Ascending aorta (tissue), 2 donors: ENCODE measurements at regions not wholly inside any gene's neighbourhood (a gene's known extent, or its start where the extent isn't known, plus 50 kb on each side); places are given as distances from the start of the nearest gene placed in this dataset.

Experiments used
- DNase-seq, 2 donors: peaks; one replicate each; pipeline ENCODE4 v3.0.0-alpha.2; 2019; ENCODE audit warnings: low spot score in 2 of 2
- H3K27ac ChIP-seq, 2 donors: fragments of 200-600 bp; sonication (generic); one replicate each; pipeline ENCODE4 v1.5.1; 2016 to 2017; ENCODE audit warnings: mild to moderate bottlenecking in 1 of 2
- H3K27me3 ChIP-seq: fragments of 200-600 bp; sonication (generic); one replicate; pipeline ENCODE4 v1.5.1; 2017
- H3K36me3 ChIP-seq, 2 donors: fragments of 200-600 bp; sonication (generic); one replicate each; pipeline ENCODE4 v1.5.1; 2016
- H3K4me1 ChIP-seq, 2 donors: fragments of 200-600 bp; sonication (generic); one replicate each; pipeline ENCODE4 v1.5.1; 2016 to 2017; ENCODE audit warnings: mild to moderate bottlenecking in 1 of 2
- H3K4me3 ChIP-seq, 2 donors: fragments of 200-600 bp; sonication (generic); one replicate each; pipeline ENCODE4 v1.5.1; 2016 to 2017; ENCODE audit warnings: mild to moderate bottlenecking in 1 of 2
- H3K9me3 ChIP-seq, 2 donors: fragments of 200-600 bp; sonication (generic); one replicate each; pipeline ENCODE4 v1.5.1; 2016
- intact Hi-C: fragments of 100-400 bp; cut with DNase I; formaldehyde crosslinking; loops from one replicate; pipeline ENCODE4 v1.15.1; 2023
- TF ChIP-seq, protein P1 (sequence below), 3 experiments: fragments of 200-600 bp in 2 of 3; fragments of 450-650 bp in 1 of 3; sonication (generic) in 2 of 3; IDR thresholded peaks; one replicate each; pipeline ENCODE4 v1.5.1; 2016 to 2019; ENCODE audit warnings: antibody characterized with exemption in 3 of 3, mild to moderate bottlenecking in 1 of 3, moderate library complexity in 1 of 3

DNA sequence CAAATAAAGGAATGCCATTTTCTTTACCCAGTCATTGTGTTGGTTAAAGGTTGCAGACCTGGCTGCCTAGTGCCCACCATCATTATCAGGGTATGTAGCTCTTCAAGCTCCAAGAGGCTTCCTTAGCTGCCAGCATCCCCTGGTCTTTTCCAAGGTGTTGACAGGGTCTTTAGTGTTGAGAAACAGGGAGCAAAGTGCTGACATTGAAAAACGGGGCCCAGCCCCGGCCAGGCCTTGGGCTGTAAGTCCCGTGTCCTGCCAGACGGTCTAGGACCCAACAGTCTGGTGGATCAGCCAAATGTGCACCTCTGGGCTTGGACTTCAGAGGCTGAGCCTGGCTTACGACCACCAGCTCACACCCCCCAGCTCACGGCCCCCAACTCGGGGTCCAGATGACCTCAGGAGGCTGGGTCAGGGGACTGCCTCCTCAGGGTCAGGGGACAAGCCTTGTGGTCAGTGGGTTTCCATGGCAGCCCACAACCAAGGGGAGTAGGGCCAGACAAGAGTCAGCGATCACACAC is 114.4 kb upstream of the MLN start:
- DNase-seq: no peak
- no peaks in the 10 kb centered on the region for H3K36me3 ChIP-seq
- no peaks in the 10 kb centered on the region for H3K4me1 ChIP-seq
- H3K27ac ChIP-seq: no peak overlapping the region
- no peaks in the 10 kb centered on the region for H3K27me3 ChIP-seq
- intact Hi-C loops: no loop called here
- no peak overlapping the region for H3K4me3 ChIP-seq
- TF ChIP-seq, protein P1, sequence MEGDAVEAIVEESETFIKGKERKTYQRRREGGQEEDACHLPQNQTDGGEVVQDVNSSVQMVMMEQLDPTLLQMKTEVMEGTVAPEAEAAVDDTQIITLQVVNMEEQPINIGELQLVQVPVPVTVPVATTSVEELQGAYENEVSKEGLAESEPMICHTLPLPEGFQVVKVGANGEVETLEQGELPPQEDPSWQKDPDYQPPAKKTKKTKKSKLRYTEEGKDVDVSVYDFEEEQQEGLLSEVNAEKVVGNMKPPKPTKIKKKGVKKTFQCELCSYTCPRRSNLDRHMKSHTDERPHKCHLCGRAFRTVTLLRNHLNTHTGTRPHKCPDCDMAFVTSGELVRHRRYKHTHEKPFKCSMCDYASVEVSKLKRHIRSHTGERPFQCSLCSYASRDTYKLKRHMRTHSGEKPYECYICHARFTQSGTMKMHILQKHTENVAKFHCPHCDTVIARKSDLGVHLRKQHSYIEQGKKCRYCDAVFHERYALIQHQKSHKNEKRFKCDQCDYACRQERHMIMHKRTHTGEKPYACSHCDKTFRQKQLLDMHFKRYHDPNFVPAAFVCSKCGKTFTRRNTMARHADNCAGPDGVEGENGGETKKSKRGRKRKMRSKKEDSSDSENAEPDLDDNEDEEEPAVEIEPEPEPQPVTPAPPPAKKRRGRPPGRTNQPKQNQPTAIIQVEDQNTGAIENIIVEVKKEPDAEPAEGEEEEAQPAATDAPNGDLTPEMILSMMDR (IDR thresholded peaks at IDR 0.05): no peak
- H3K9me3 ChIP-seq: no peaks in the 10 kb centered on the region

DNA sequence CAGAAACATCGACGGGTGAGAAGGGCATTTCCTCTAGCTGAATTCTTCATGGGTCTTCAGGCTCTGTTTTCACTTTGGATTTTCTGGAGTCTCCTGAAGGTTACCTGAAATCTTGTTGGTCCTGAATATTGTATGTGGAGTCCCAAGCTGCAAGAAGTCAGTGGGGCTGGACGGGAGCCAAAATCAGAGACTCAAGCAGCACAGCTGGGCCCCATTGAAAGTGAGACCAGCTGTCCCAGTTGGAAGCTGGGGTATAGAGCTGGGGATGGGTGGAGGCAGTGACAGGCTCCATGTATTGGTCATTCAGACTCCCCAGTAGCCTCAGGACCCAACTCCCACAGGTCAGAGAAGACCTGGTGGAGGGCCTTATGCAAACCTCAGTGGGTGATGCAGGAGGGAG is 111.3 kb upstream of the MLN start:
- Histone ChIP-seq H3K9me3 (no peaks in the 10 kb centered on the region), H3K27me3 (no peaks in the 10 kb centered on the region), H3K27ac (no peak overlapping the region), H3K36me3 (no peaks in the 10 kb centered on the region), H3K4me1 (no peaks in the 10 kb centered on the region), H3K4me3 (no peak overlapping the region)
- TF ChIP-seq, protein P1 (IDR thresholded peaks at IDR 0.05): no peak
- intact Hi-C loops: no loop called here
- DNase-seq: no peak

GRCh38 chr6:33914645-33915044 is 110.8 kb upstream of the MLN start:
- DNase-seq: no peak
- no peak overlapping the region for H3K27ac ChIP-seq
- TF ChIP-seq, protein P1 (IDR thresholded peaks at IDR 0.05): no peak
- no peaks in the 10 kb centered on the region for H3K4me1 ChIP-seq
- intact Hi-C loops: no loop called here
- no peaks in the 10 kb centered on the region for H3K27me3 ChIP-seq
- H3K9me3 ChIP-seq: no peaks in the 10 kb centered on the region
- no peak overlapping the region for H3K4me3 ChIP-seq
- no peaks in the 10 kb centered on the region for H3K36me3 ChIP-seq

GRCh38 chr6:33912195-33912594 is 108.4 kb upstream of the MLN start:
- Histone ChIP-seq H3K27me3 (no peaks in the 10 kb centered on the region), H3K36me3 (no peaks in the 10 kb centered on the region), H3K4me1 (no peaks in the 10 kb centered on the region), H3K27ac (no peak overlapping the region), H3K4me3 (no peak overlapping the region), H3K9me3 (no peaks in the 10 kb centered on the region)
- intact Hi-C loops: no loop called here
- TF ChIP-seq, protein P1 (IDR thresholded peaks at IDR 0.05): no peak
- no peak for DNase-seq

- TF ChIP-seq, protein P1 (IDR thresholded peaks at IDR 0.05): no peak
- no peaks in the 10 kb centered on the region for H3K36me3 ChIP-seq
Observed at GRCh38 chr6:33911488-33911887, 107.7 kb upstream of the MLN start.

DNA sequence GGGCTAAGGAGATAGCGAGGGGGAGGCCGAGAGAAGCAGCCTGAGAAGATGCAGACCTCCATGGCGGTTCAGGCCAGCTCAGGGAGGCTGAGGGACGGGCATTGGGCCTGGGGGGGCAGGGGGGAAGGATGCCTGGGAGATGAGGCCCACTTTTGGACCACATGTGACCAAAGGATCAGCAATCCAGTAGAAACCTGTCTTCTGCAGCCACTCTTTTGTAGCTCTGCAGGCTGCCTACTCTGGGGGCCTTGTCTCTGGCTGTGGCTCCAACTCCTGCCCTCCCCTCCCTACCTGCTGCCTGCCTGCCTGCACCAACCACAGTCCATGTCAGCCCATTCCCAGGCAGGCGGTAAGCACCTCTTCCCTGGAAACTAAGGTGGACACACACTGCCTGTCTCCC is 106.8 kb upstream of the MLN start:
- intact Hi-C loops: no loop called here
- Histone ChIP-seq H3K27ac (no peak overlapping the region), H3K36me3 (no peaks in the 10 kb centered on the region), H3K9me3 (no peaks in the 10 kb centered on the region), H3K4me3 (no peak overlapping the region), H3K4me1 (no peaks in the 10 kb centered on the region), H3K27me3 (no peaks in the 10 kb centered on the region)
- no peak for DNase-seq
- TF ChIP-seq, protein P1 (IDR thresholded peaks at IDR 0.05): no peak

More at GRCh38 chr6:33911488-33911887, 107.7 kb upstream of the MLN start:
- Histone ChIP-seq H3K4me3 (no peak overlapping the region), H3K27ac (no peak overlapping the region), H3K27me3 (no peaks in the 10 kb centered on the region), H3K4me1 (no peaks in the 10 kb centered on the region), H3K9me3 (no peaks in the 10 kb centered on the region)
- intact Hi-C loops: no loop called here
- no peak for DNase-seq
